HepG2 (cell line): ENCODE measurements at regions not wholly inside any gene's neighbourhood (a gene's known extent, or its start where the extent isn't known, plus 50 kb on each side); places are given as distances from the start of the nearest gene placed in this dataset.

Source experiments
- ATAC-seq: fragments of 200-7000 bp; cut with Tn5 transposase; 3 replicates; pipeline ENCODE4 v1.9.1; 2020; ENCODE audit warnings: mild to moderate bottlenecking, moderate library complexity
- BruUV-seq: library from RNA; stranded (reverse); fragments of 400-500 nt; replicated peaks from 2 replicates; lab custom pipeline; 2021; lab: Mats Ljungman, UMichigan
- CTCF ChIA-PET: fragments of 300-600 bp; formaldehyde crosslinking; extraction: SDS; loops from one replicate; lab custom pipeline; 2021; ENCODE audit warnings: low total read pairs, inconsistent platforms, low intra/inter-chr PET ratio; lab: Yijun Ruan, JAX
- POLR2A ChIA-PET: fragments of 350-600 bp; sonication (Branson Sonifier 250); formaldehyde crosslinking; loops from one replicate; lab custom pipeline; 2020; ENCODE audit warnings: antibody characterized with exemption, inconsistent platforms; lab: Yijun Ruan, JAX
- DNase-seq: peaks from one replicate; pipeline ENCODE4 v3.0.0-alpha.2; 2015; ENCODE audit warnings: low spot score
- FAIRE-seq: peaks from 3 replicates; lab custom pipeline; 2011; peaks lifted over from hg19 to GRCh38; lab: Jason Lieb, UNC
- H2AFZ ChIP-seq: one replicate; pipeline ENCODE4 v1.6.1; 2011; ENCODE audit warnings: low read length, inconsistent platforms
- H3K27ac ChIP-seq: fragments of 300-600 bp; 3 replicates; pipeline ENCODE4 v1.8.0; 2011; ENCODE audit warnings: mixed run types, mild to moderate bottlenecking, mixed read lengths, low read length, inconsistent platforms; ENCODE audit not compliant: insufficient read depth; ENCODE audit errors: extremely low read length
- H3K27me3 ChIP-seq, 2 experiments: fragments of 200-600 bp in 1 of 2; 2 replicates in 1 of 2; 3 replicates in 1 of 2; pipeline versions ENCODE4 v1.6.0 to v1.8.0; 2011; ENCODE audit warnings: low read length in 2 of 2, mild to moderate bottlenecking in 2 of 2, moderate library complexity in 2 of 2, inconsistent platforms in 1 of 2; ENCODE audit not compliant: insufficient read depth in 2 of 2, control insufficient read depth in 1 of 2
- H3K36me3 ChIP-seq, 2 experiments: fragments of 200-600 bp in 1 of 2; replicated peaks in 1 of 2; 2 replicates in 1 of 2; 3 replicates in 1 of 2; pipeline versions ENCODE4 v1.5.1 to v1.8.0; 2011; ENCODE audit warnings: low read length in 2 of 2, inconsistent platforms in 1 of 2; ENCODE audit not compliant: insufficient read depth in 2 of 2, control insufficient read depth in 1 of 2
- H3K4me1 ChIP-seq: 2 replicates; pipeline ENCODE4 v1.5.1; 2012; ENCODE audit warnings: low read length, inconsistent platforms; ENCODE audit not compliant: insufficient read depth
- H3K4me2 ChIP-seq: 2 replicates; pipeline ENCODE4 v1.6.0; 2011; ENCODE audit warnings: low read depth, low read length, inconsistent platforms
- H3K4me3 ChIP-seq, 3 experiments: fragments of 200-600 bp in 1 of 3; sonication (generic), shearing (Covaris generic) in 1 of 3; replicated peaks in 1 of 3; 2 replicates each; pipeline ENCODE4 v1.5.1; 2011 to 2016; ENCODE audit warnings: low read length in 3 of 3, inconsistent platforms in 2 of 3, low read depth in 2 of 3, mild to moderate bottlenecking in 2 of 3, control low read depth in 1 of 3, mixed read lengths in 1 of 3; ENCODE audit not compliant: insufficient read depth in 1 of 3
- H3K79me2 ChIP-seq: one replicate; pipeline ENCODE4 v1.6.1; 2011; ENCODE audit warnings: low read length, inconsistent platforms; ENCODE audit not compliant: insufficient read depth
- H3K9ac ChIP-seq: 2 replicates; pipeline ENCODE4 v1.6.0; 2011; ENCODE audit warnings: mild to moderate bottlenecking, low read depth, low read length, inconsistent platforms; ENCODE audit not compliant: insufficient read depth
- H3K9me3 ChIP-seq: 2 replicates; pipeline ENCODE4 v1.5.1; 2012; ENCODE audit warnings: mild to moderate bottlenecking, low read length
- H4K20me1 ChIP-seq: 2 replicates; pipeline ENCODE4 v1.6.0; 2011; ENCODE audit warnings: inconsistent platforms, mild to moderate bottlenecking, low read length, moderate library complexity; ENCODE audit not compliant: insufficient read depth
- BCL6 ChIP-seq: IDR thresholded peaks from 2 replicates; pipeline ENCODE4 v1.6.1; 2016; ENCODE audit warnings: missing genetic modification reagents, missing compliant biosample characterization
- FOXJ3 ChIP-seq: sonication (generic); formaldehyde crosslinking; IDR thresholded peaks from 2 replicates; pipeline ENCODE4 v1.4.0; 2020; ENCODE audit warnings: missing genetic modification reagents, mild to moderate bottlenecking, borderline replicate concordance
- GABPB1 ChIP-seq: IDR thresholded peaks from 2 replicates; pipeline ENCODE4 v1.6.1; 2016; ENCODE audit warnings: mild to moderate bottlenecking, missing genetic modification reagents, moderate library complexity, missing compliant biosample characterization
- HMG20B ChIP-seq: conservative IDR thresholded peaks from 2 replicates; pipeline ENCODE4 v1.6.1; 2016; ENCODE audit warnings: missing genetic modification reagents, missing compliant biosample characterization
- NCOA5 ChIP-seq: sonication (generic); formaldehyde crosslinking; IDR thresholded peaks from 2 replicates; pipeline ENCODE4 v1.4.0; 2020; ENCODE audit warnings: missing genetic modification reagents
- NFKBIZ ChIP-seq: IDR thresholded peaks from 2 replicates; pipeline ENCODE4 v1.6.1; 2018; ENCODE audit warnings: missing genetic modification reagents, missing compliant biosample characterization
- NKX3-1 ChIP-seq: sonication (generic); formaldehyde crosslinking; IDR thresholded peaks from 2 replicates; pipeline ENCODE4 v1.5.0; 2020; ENCODE audit warnings: missing genetic modification reagents
- RBM22 ChIP-seq: fragments of 200-400 bp; formaldehyde crosslinking; optimal IDR thresholded peaks from 2 replicates; pipeline ENCODE3; 2017; ENCODE audit warnings: mild to moderate bottlenecking, low read length, moderate library complexity
- XBP1 ChIP-seq: sonication (generic); formaldehyde crosslinking; IDR thresholded peaks from 2 replicates; pipeline ENCODE4 v1.5.0; 2020; ENCODE audit warnings: missing genetic modification reagents
- ZNF253 ChIP-seq: sonication (generic); formaldehyde crosslinking; IDR thresholded peaks from 2 replicates; pipeline ENCODE4 v1.8.0; 2022; ENCODE audit warnings: mild to moderate bottlenecking, missing genetic modification reagents, borderline replicate concordance
- ZNF567 ChIP-seq: sonication (generic); formaldehyde crosslinking; IDR thresholded peaks from 2 replicates; pipeline ENCODE4 v1.8.1; 2023; ENCODE audit warnings: mild to moderate bottlenecking, missing genetic modification reagents, borderline replicate concordance
- ZNF773 ChIP-seq: sonication (generic); formaldehyde crosslinking; IDR thresholded peaks from 2 replicates; pipeline ENCODE4 v1.4.0; 2020; ENCODE audit warnings: missing genetic modification reagents, borderline replicate concordance
- ZNF782 ChIP-seq: sonication (generic); formaldehyde crosslinking; IDR thresholded peaks from 2 replicates; pipeline ENCODE4 v1.4.0; 2020; ENCODE audit warnings: missing genetic modification reagents, mild to moderate bottlenecking, borderline replicate concordance
- WGBS: methylation state at CpG from one replicate; pipeline ENCODE4 v1.1.6; 2017; ENCODE audit warnings: low lambda C conversion rate; 5-methylcytosine and 5-hydroxymethylcytosine counted together
- in situ Hi-C: cut with HindIII; loops from 2 replicates; pipeline ENCODE4 v1.10.0; 2017; ENCODE audit warnings: low pct_unique_long_range_greater_than_20kb; ENCODE audit not compliant: extremely low pct_ligation_motif_present
- intact Hi-C: fragments of 100-400 bp; cut with micrococcal nuclease; formaldehyde crosslinking; loops from one replicate; pipeline ENCODE4 v1.10.0; 2022; ENCODE audit not compliant: unreplicated experiment
- TF ChIP-seq, protein P1 (sequence below): sonication (generic); formaldehyde crosslinking; conservative IDR thresholded peaks from 2 replicates; pipeline ENCODE4 v1.4.0; 2020; ENCODE audit warnings: missing genetic modification reagents
- TF ChIP-seq, protein P2 (sequence below): sonication (generic); formaldehyde crosslinking; IDR thresholded peaks from 2 replicates; pipeline ENCODE4 v1.8.0; 2022; ENCODE audit warnings: missing genetic modification reagents, mild to moderate bottlenecking, inconsistent platforms, borderline replicate concordance
- TF ChIP-seq, protein P3 (sequence below): sonication (generic); formaldehyde crosslinking; IDR thresholded peaks from 2 replicates; pipeline ENCODE4 v1.4.0; 2020; ENCODE audit warnings: missing genetic modification reagents
- TF ChIP-seq, protein P4 (sequence below): IDR thresholded peaks from 2 replicates; pipeline ENCODE4 v1.6.1; 2016; ENCODE audit warnings: low read depth
- TF ChIP-seq, protein P5 (sequence below): sonication (generic); formaldehyde crosslinking; IDR thresholded peaks from 2 replicates; pipeline ENCODE4 v1.4.0; 2020; ENCODE audit warnings: missing genetic modification reagents, borderline replicate concordance

DNA sequence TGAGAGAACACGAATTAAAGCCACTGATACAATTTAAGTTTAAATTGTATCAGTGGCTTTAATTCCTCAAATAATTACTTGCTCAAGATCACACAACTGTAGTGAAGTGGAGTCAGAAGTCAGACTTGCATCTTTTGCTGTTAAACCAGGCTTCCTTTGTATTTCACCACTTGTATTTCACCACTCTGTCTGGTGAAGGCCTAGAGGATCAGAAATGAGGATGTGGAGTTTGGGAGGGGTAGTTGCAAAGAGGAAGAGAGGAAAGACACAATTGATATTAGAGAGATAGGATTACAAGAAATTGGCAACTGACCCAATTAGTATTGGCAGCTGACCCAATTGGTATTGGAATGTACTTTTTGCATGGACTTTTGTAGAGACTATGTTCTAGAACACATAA is 288.1 kb upstream of the GPR149 start:
- 4% methylated on average over 1 of the region's 1 CpG for WGBS

More for the DNA sequence above, 288.1 kb upstream of the GPR149 start:
- Histone ChIP-seq H3K79me2 (no peaks in the 10 kb centered on the region), H3K4me3 (no peak overlapping the region), H2AFZ (no peak overlapping the region), H3K9ac (no peak overlapping the region), H3K4me1 (no peaks in the 10 kb centered on the region), H3K27me3 (no peaks in the 10 kb centered on the region), H4K20me1 (no peaks in the 10 kb centered on the region), H3K36me3 (no peaks in the 10 kb centered on the region), H3K9me3 (no peaks in the 10 kb centered on the region), H3K4me2 (no peak overlapping the region), H3K27ac (no peak overlapping the region)
- ATAC-seq, result no peak
- POLR2A ChIA-PET, result no interaction called here
- BruUV-seq, result no TSS peak
- no peak for FAIRE-seq
- no peak for TF ChIP-seq BCL6 (CRISPR knock-in tag)
- TF ChIP-seq, protein P1, sequence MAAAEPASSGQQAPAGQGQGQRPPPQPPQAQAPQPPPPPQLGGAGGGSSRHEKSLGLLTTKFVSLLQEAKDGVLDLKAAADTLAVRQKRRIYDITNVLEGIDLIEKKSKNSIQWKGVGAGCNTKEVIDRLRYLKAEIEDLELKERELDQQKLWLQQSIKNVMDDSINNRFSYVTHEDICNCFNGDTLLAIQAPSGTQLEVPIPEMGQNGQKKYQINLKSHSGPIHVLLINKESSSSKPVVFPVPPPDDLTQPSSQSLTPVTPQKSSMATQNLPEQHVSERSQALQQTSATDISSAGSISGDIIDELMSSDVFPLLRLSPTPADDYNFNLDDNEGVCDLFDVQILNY (CRISPR knock-in tag), result no peak
- no peak for TF ChIP-seq NKX3-1 (CRISPR knock-in tag)
- no peak for TF ChIP-seq ZNF782 (CRISPR knock-in tag)
- no peak for TF ChIP-seq ZNF253
- no peak for TF ChIP-seq GABPB1 (CRISPR knock-in tag)
- TF ChIP-seq HMG20B, result no peak
- TF ChIP-seq, protein P2, sequence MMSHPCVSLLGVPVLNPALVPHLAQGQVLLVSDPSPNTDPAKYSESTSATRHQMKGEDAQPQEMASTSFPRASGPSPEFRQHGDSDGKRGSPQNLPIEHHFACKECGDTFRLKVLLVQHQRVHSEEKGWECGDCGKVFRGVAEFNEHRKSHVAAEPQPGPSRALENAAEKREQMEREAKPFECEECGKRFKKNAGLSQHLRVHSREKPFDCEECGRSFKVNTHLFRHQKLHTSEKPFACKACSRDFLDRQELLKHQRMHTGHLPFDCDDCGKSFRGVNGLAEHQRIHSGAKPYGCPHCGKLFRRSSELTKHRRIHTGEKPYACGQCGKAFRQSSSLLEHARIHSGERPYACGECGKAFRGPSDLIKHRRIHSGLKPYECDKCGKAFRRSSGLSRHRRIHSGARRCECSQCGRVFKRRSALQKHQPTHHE (CRISPR knock-in tag), result no peak
- TF ChIP-seq ZNF567 (CRISPR knock-in tag), result no peak
- no peak for TF ChIP-seq RBM22
- no peak for TF ChIP-seq NFKBIZ (CRISPR knock-in tag)
- no peak for TF ChIP-seq XBP1 (CRISPR knock-in tag)
- TF ChIP-seq, protein P3, sequence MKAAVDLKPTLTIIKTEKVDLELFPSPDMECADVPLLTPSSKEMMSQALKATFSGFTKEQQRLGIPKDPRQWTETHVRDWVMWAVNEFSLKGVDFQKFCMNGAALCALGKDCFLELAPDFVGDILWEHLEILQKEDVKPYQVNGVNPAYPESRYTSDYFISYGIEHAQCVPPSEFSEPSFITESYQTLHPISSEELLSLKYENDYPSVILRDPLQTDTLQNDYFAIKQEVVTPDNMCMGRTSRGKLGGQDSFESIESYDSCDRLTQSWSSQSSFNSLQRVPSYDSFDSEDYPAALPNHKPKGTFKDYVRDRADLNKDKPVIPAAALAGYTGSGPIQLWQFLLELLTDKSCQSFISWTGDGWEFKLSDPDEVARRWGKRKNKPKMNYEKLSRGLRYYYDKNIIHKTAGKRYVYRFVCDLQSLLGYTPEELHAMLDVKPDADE (CRISPR knock-in tag), result no peak
- TF ChIP-seq NCOA5 (CRISPR knock-in tag), result no peak
- TF ChIP-seq, protein P4, sequence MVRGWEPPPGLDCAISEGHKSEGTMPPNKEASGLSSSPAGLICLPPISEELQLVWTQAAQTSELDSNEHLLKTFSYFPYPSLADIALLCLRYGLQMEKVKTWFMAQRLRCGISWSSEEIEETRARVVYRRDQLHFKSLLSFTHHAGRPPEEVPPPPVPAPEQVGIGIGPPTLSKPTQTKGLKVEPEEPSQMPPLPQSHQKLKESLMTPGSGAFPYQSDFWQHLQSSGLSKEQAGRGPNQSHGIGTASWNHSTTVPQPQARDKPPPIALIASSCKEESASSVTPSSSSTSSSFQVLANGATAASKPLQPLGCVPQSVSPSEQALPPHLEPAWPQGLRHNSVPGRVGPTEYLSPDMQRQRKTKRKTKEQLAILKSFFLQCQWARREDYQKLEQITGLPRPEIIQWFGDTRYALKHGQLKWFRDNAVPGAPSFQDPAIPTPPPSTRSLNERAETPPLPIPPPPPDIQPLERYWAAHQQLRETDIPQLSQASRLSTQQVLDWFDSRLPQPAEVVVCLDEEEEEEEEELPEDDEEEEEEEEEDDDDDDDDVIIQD, result no peak
- no peak for TF ChIP-seq ZNF773
- TF ChIP-seq FOXJ3 (CRISPR knock-in tag), result no peak
- TF ChIP-seq, protein P5, sequence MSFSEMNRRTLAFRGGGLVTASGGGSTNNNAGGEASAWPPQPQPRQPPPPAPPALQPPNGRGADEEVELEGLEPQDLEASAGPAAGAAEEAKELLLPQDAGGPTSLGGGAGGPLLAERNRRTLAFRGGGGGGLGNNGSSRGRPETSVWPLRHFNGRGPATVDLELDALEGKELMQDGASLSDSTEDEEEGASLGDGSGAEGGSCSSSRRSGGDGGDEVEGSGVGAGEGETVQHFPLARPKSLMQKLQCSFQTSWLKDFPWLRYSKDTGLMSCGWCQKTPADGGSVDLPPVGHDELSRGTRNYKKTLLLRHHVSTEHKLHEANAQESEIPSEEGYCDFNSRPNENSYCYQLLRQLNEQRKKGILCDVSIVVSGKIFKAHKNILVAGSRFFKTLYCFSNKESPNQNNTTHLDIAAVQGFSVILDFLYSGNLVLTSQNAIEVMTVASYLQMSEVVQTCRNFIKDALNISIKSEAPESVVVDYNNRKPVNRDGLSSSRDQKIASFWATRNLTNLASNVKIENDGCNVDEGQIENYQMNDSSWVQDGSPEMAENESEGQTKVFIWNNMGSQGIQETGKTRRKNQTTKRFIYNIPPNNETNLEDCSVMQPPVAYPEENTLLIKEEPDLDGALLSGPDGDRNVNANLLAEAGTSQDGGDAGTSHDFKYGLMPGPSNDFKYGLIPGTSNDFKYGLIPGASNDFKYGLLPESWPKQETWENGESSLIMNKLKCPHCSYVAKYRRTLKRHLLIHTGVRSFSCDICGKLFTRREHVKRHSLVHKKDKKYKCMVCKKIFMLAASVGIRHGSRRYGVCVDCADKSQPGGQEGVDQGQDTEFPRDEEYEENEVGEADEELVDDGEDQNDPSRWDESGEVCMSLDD (CRISPR knock-in tag), result no peak
- no peak for DNase-seq
- intact Hi-C loops (no loop called here), in situ Hi-C loops (no loop called here)
- CTCF ChIA-PET, result no interaction called here
